ENCODE measurements at regions not wholly inside any gene's neighbourhood (a gene's known extent, or its start where the extent isn't known, plus 50 kb on each side); places are given as distances from the start of the nearest gene placed in this dataset.
A peak's percentile ranks its signal among the peaks of the same experiment; 100 is the strongest.
"Not testable (repeated sequence)": the region's sequence is repeated elsewhere in the genome, so short reads cannot be mapped to it uniquely, and the experiment has no call there.

DNA sequence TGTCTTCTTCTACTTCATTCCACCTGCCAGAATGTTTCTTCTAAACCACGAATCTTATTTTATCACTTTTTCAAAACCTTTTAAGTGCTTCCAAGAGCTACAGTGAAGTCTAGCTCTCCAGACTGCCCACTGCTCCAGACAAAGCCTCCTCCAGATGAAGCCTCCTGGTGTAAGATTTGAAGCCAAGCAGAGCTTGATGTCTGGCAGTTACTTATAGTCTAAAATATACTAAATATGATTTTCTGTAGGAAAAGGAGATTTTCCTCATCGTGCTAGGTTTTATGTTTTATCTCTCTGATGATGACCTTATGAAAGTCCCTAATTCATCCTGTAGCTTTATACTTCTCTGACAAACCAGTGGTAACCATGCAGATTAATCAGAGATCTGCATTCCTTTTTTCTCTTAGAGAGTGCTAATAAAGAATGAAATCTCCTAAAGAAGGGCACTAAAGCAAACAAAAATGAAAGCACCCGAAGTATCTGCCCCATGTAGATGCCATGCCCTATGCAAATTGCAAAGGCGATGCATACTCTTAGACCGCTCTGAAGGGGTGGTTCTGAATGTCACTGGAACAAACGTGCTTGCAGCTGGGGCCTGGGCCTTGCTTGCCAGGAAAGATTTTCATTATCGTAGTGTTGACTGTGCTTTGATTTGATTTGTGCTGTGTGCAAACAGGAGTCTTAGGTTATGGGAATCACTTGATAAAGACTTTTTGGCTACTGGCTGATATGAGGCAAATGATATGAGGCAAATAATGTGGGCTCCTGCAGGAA, 314.2 kb downstream of the PID1 start:
- no peak for DNase-seq (ENCODE audit: low spot score)

DNA sequence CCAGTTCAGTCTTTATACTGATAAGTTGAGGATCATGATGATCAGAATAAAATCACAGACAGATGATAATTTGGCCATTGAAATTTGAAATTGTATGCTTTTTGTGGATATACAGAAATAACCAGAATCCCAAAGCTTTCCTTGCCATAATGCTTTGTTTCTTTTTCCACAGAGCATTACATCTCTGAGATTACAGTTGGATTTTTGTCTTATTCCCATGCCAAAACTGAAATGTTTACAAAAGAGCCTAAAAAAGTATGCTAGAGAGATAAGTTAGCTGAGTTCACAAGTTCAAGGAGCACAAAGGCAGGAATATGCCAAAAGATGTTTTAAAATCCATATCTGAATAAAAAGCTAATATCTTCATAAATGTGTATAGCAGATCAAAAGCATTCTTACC, 321.3 kb downstream of the PID1 start:
- DNase-seq (ENCODE audit: low spot score) = no peak

DNA sequence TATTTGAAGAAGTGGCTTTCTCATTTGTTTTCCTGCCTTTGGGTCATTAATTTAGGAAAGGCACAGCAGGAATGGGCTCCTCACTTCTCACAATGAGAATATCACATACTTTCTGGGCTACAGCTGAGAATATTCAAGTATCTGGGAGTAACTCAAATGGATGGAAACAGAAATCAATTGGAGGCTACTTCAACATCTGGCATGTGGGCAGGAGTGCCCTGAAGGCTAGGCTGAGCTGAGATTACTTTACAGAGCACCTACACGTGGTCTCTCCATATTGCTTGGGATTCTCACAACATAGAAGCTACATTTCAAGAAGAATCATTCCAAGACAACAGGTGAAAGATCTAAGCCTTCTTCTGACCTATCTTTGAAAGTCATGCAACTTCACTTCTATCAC, 325.4 kb downstream of the PID1 start:
- no peak for DNase-seq (ENCODE audit: low spot score)

GRCh38 chr2:228942856-228943255, 328.2 kb downstream of the PID1 start:
- DNase-seq (ENCODE audit: low spot score) = no peak

- peak; percentile 2 for DNase-seq (ENCODE audit: low spot score)
Observed at GRCh38 chr2:228938629-228939028, 332.5 kb downstream of the PID1 start.

GRCh38 chr2:228927028-228928010, 343.8 kb downstream of the PID1 start:
- DNase-seq (ENCODE audit: low spot score) = no peak

DNA sequence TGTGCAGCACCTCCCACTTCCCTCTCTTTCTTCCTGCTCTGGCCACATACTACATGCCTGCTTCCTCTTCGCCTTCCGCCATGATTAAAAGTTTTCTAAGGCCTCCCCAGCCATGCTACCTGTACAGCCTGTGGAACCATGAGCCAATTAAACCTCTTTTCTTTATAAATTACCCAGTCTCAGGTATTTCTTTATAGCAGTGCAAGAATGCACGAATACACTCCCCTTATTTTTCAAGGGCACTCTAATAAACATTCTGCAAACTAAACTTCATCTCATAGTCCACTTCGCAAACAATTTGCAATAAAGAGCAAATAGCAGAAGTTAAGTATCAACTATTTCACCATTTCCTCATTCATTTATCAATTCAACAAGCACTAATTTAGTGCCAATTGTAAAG, 351.3 kb downstream of the PID1 start:
- no peak for DNase-seq (ENCODE audit: low spot score)

- no peak for DNase-seq (ENCODE audit: low spot score)
Observed at GRCh38 chr2:228917220-228917619, 353.9 kb downstream of the PID1 start.

- no peak for DNase-seq (ENCODE audit: low spot score)
Observed at GRCh38 chr2:228916416-228917090, 354.5 kb downstream of the PID1 start.

- DNase-seq (ENCODE audit: low spot score) = no peak
Observed at GRCh38 chr2:228913176-228913575, 357.9 kb downstream of the PID1 start.

GRCh38 chr2:228910872-228911271, 360.2 kb downstream of the PID1 start:
- not testable (repeated sequence) for DNase-seq (ENCODE audit: low spot score)

- DNase-seq (ENCODE audit: low spot score) = no peak
Observed at GRCh38 chr2:228902176-228902575, 368.9 kb downstream of the PID1 start.

- no peak for DNase-seq (ENCODE audit: low spot score)
Observed at GRCh38 chr2:228901531-228901930, 369.6 kb downstream of the PID1 start.

DNA sequence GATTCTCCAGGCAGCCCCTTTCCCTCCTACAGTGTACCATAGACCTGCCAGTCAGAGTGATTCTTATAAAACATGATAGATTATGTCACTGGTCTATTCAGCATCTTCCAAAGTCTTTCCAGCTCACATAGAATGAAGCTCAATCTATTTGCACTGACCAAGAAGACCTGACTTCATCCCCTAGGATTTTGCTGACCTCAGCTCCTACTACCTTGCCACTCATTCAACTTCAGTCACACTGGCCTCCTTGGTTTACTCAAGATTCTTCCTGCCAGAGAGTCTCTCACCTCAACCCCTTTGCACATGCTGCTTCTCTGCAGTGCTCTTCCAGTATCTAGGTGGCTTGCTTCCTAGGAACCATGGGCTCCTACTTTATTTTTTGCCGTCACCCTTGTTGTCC, 392.9 kb downstream of the PID1 start:
- DNase-seq (ENCODE audit: low spot score) = no peak

DNA sequence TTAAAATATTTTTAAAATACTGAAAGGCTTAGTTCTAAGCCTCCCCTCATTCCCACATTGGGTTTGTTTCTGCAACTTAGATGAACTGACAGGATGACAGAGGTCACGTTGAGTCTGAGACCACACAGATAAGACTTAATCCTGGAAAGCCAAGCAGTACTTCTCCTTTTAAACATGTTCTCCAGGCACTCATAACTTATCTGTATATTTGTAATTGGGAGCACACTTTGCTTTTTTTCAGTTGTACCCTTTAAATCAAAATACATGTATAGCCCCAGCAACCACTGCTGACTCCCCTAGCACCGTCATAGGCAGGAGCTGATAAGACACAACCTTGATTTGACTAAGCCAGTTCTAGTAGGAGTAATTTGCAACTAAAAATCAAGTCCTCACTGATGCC, 394.8 kb downstream of the PID1 start:
- DNase-seq (ENCODE audit: low spot score) = no peak

DNA sequence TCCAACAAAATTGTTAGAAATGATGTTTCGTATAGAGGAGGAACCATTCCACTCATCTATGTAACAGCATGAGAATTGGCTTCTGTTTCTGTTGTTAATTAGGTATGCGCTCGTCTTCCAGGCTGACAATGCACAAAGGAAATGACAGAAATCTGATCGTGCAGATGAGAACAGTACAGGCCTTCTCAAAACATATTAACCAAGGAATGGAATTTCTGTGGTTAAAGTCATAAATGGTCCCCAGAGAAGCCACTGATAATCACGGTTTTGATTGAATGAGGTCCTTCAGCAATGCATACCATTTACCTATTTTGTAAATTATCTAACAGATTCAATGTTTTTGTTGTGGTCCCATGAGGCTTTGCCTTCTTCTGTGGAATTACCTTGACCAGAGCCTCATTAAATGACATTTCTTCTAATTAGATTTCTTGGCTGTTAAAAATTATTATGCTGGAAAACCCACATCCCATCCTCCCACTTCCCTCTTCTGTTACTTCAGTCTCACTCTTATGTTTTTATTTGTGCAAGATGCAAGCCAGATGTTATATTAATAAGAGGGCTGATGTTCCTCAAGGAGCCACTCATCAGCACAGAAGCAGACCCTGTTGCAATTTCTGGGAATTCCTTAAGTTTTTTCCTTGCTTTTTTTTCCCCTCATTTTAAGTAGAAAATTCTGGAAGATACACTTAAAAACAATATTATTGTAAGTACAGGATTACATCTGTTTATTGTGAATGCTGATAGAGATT, 395.8 kb downstream of the PID1 start:
- DNase-seq (ENCODE audit: low spot score) = no peak

- DNase-seq (ENCODE audit: low spot score) = no peak
Observed at GRCh38 chr2:228871012-228871411, 400.1 kb downstream of the PID1 start.

DNA sequence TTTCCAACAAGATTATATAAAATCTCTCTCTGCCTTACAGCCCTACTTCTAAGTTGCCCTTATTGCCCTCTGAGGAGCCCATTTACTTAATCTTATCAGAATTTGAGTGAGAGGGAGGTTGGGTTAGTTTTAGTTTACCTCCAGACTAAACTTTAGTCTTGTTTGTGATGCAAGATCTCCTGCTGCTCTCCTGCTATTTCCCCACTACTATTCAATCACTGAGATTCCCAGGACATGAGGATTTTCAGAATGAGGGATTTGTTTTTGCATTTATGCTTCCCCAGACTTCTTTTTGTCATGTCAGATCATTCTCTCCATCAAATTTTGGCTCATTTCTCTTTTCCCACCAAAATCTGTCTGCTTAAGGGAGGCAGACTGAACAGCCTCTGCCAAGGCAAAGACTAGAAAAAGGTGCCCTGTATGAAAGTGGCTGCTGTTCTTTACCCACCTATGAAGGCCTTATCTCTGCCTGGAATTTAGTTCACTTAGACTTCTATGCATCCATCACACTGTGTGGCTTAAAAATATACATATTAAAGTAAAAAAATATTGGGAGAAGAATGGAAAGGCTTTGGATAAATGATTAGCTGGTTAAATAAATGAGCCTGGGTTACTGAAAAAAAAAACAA, 401.3 kb downstream of the PID1 start:
- no peak for DNase-seq (ENCODE audit: low spot score)

DNA sequence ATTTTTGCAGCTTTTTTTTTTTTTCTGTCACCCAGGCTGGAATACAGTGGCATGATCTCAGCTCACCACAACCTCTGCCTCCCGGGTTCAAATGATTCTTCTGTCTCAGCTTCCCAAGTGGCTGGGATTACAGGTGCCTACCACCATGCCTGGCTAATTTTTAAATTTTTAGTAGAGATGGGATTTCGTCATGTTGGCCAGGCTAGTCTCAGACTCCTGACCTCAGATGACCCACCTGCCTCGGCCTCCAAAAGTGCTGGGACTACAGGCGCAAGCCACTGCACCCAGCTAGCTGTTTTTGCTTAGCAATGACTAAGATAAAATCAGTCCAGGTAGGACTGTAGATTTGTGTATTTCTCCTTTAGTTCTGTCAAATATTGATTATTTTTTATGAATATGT, 403.7 kb downstream of the PID1 start:
- no peak for DNase-seq (ENCODE audit: low spot score)

- no peak for DNase-seq (ENCODE audit: low spot score)
Observed at GRCh38 chr2:228866781-228867180, 404.3 kb downstream of the PID1 start.

- DNase-seq (ENCODE audit: low spot score) = no peak
Observed at GRCh38 chr2:228866044-228866443, 405.0 kb downstream of the PID1 start.
